HG03060 (cell line): ENCODE measurements at regions not wholly inside any gene's neighbourhood (a gene's known extent, or its start where the extent isn't known, plus 50 kb on each side); places are given as distances from the start of the nearest gene placed in this dataset.
"Not testable (repeated sequence)": the region's sequence is repeated elsewhere in the genome, so short reads cannot be mapped to it uniquely, and the experiment has no call there.

Experiments
- ATAC-seq: cut with Tn5 transposase; IDR thresholded peaks from one replicate; pipeline ENCODE4 v1.9.1; 2021; ENCODE audit warnings: low read depth, moderate number of reproducible peaks; ENCODE audit not compliant: unreplicated experiment

GRCh38 chr1:208344202-208344857, 100.1 kb upstream of the PLXNA2 start:
- no peak for ATAC-seq

- no peak for ATAC-seq
Observed at GRCh38 chr1:208347191-208347590, 103.0 kb upstream of the PLXNA2 start.

GRCh38 chr1:208349694-208350330, 105.6 kb upstream of the PLXNA2 start:
- ATAC-seq = no peak

GRCh38 chr1:208350815-208351214, 106.6 kb upstream of the PLXNA2 start:
- no peak for ATAC-seq

GRCh38 chr1:208351838-208352237, 107.7 kb upstream of the PLXNA2 start:
- ATAC-seq = no peak

- not testable (repeated sequence) for ATAC-seq
Observed at GRCh38 chr1:208353797-208354196, 109.6 kb upstream of the PLXNA2 start.

- no peak for ATAC-seq
Observed at GRCh38 chr1:208357644-208358507, 113.7 kb upstream of the PLXNA2 start.

- ATAC-seq = no peak
Observed at GRCh38 chr1:208358651-208359050, 114.5 kb upstream of the PLXNA2 start.

- no peak for ATAC-seq
Observed at GRCh38 chr1:208362011-208362410, 117.8 kb upstream of the PLXNA2 start.

GRCh38 chr1:208366559-208366958, 122.4 kb upstream of the PLXNA2 start:
- ATAC-seq = no peak

GRCh38 chr1:208369045-208369444, 124.9 kb upstream of the PLXNA2 start:
- no peak for ATAC-seq

GRCh38 chr1:208369658-208370057, 125.5 kb upstream of the PLXNA2 start:
- ATAC-seq = no peak

GRCh38 chr1:208374391-208374941, 130.3 kb upstream of the PLXNA2 start:
- ATAC-seq = no peak

GRCh38 chr1:208381481-208381880, 137.3 kb upstream of the PLXNA2 start:
- no peak for ATAC-seq

- no peak for ATAC-seq
Observed at GRCh38 chr1:208387908-208388811, 144.0 kb upstream of the PLXNA2 start.

GRCh38 chr1:208393416-208393815, 149.2 kb upstream of the PLXNA2 start:
- ATAC-seq = no peak

- no peak for ATAC-seq
Observed at GRCh38 chr1:208393826-208394225, 149.6 kb upstream of the PLXNA2 start.

GRCh38 chr1:208397286-208397685, 153.1 kb upstream of the PLXNA2 start:
- no peak for ATAC-seq

GRCh38 chr1:208405014-208405413, 160.8 kb upstream of the PLXNA2 start:
- ATAC-seq = no peak

- no peak for ATAC-seq
Observed at GRCh38 chr1:208409176-208409575, 165.0 kb upstream of the PLXNA2 start.
